ENCODE measurements at regions not wholly inside any gene's neighbourhood (a gene's known extent, or its start where the extent isn't known, plus 50 kb on each side); places are given as distances from the start of the nearest gene placed in this dataset.

GRCh38 chr9:79007701-79008483, 563.9 kb upstream of the TLE4 start:
- Mint-ChIP-seq H3K27ac (no peak overlapping the region), H3K9me3 (peaks cover 0 to 3% of the 10 kb centered on the region in 2 donors), H3K36me3 (no peaks in the 10 kb centered on the region)
- no peak for DNase-seq (ENCODE audit: low spot score in 2 of 2)
- no peak for ATAC-seq

- ATAC-seq (no peak), DNase-seq (ENCODE audit: low spot score in 2 of 2) (no peak)
- no peaks in the 10 kb centered on the region for H3K36me3 Mint-ChIP-seq
- H3K9me3 Mint-ChIP-seq, result peaks cover 0 to 3% of the 10 kb centered on the region in 2 donors
- no peak overlapping the region for H3K27ac Mint-ChIP-seq
Measured at GRCh38 chr9:79008916-79009315, 562.8 kb upstream of the TLE4 start.

GRCh38 chr9:79011461-79011860, 560.3 kb upstream of the TLE4 start:
- Mint-ChIP-seq H3K9me3 (peaks cover 4 to 6% of the 10 kb centered on the region in 2 donors), H3K27ac (no peak overlapping the region), H3K36me3 (no peaks in the 10 kb centered on the region)
- no peak for ATAC-seq
- DNase-seq (ENCODE audit: low spot score in 2 of 2), result no peak

GRCh38 chr9:79012561-79012960, 559.2 kb upstream of the TLE4 start:
- Mint-ChIP-seq H3K27ac (no peak overlapping the region), H3K9me3 (peaks cover 4 to 6% of the 10 kb centered on the region in 2 donors), H3K36me3 (no peaks in the 10 kb centered on the region)
- DNase-seq (ENCODE audit: low spot score in 2 of 2) (no peak), ATAC-seq (no peak)

GRCh38 chr9:79013715-79014610, 557.8 kb upstream of the TLE4 start:
- DNase-seq (ENCODE audit: low spot score in 2 of 2) (no peak), ATAC-seq (no peak)
- Mint-ChIP-seq H3K9me3 (peaks cover 4 to 13% of the 10 kb centered on the region in 2 donors), H3K27ac (no peak overlapping the region), H3K36me3 (no peaks in the 10 kb centered on the region)

- H3K9me3 Mint-ChIP-seq, result peaks cover 4 to 13% of the 10 kb centered on the region in 2 donors
- no peak overlapping the region for H3K27ac Mint-ChIP-seq
- DNase-seq (ENCODE audit: low spot score in 2 of 2), result no peak
- H3K36me3 Mint-ChIP-seq, result no peaks in the 10 kb centered on the region
- no peak for ATAC-seq
Measured at GRCh38 chr9:79014929-79015699, 556.7 kb upstream of the TLE4 start.

- ATAC-seq (no peak), DNase-seq (ENCODE audit: low spot score in 2 of 2) (no peak)
- peaks cover 4 to 10% of the 10 kb centered on the region in 2 donors for H3K9me3 Mint-ChIP-seq
- no peaks in the 10 kb centered on the region for H3K36me3 Mint-ChIP-seq
- H3K27ac Mint-ChIP-seq, result no peak overlapping the region
Measured at GRCh38 chr9:79015951-79016350, 555.8 kb upstream of the TLE4 start.

GRCh38 chr9:79020276-79020675, 551.5 kb upstream of the TLE4 start:
- ATAC-seq (no peak), DNase-seq (ENCODE audit: low spot score in 2 of 2) (no peak)
- Mint-ChIP-seq H3K9me3 (peaks cover 0 to 7% of the 10 kb centered on the region in 2 donors), H3K36me3 (no peaks in the 10 kb centered on the region), H3K27ac (no peak overlapping the region)

- Mint-ChIP-seq H3K36me3 (no peaks in the 10 kb centered on the region), H3K27ac (no peak overlapping the region), H3K9me3 (peaks cover 0 to 7% of the 10 kb centered on the region in 2 donors)
- ATAC-seq (no peak), DNase-seq (ENCODE audit: low spot score in 2 of 2) (no peak)
Measured at GRCh38 chr9:79021084-79021483, 550.7 kb upstream of the TLE4 start.

GRCh38 chr9:79023134-79023580, 548.6 kb upstream of the TLE4 start:
- DNase-seq (ENCODE audit: low spot score in 2 of 2), result no peak
- ATAC-seq, result no peak
- no peaks in the 10 kb centered on the region for H3K36me3 Mint-ChIP-seq
- peaks cover 0 to 1% of the 10 kb centered on the region in 2 donors for H3K9me3 Mint-ChIP-seq
- H3K27ac Mint-ChIP-seq, result no peak overlapping the region

- Mint-ChIP-seq H3K9me3 (peaks cover 0 to 3% of the 10 kb centered on the region in 2 donors), H3K36me3 (no peaks in the 10 kb centered on the region), H3K27ac (no peak overlapping the region)
- DNase-seq (ENCODE audit: low spot score in 2 of 2), result no peak
- no peak for ATAC-seq
Measured at GRCh38 chr9:79026316-79026715, 545.4 kb upstream of the TLE4 start.

GRCh38 chr9:79028101-79028500, 543.7 kb upstream of the TLE4 start:
- ATAC-seq (no peak), DNase-seq (ENCODE audit: low spot score in 2 of 2) (no peak)
- Mint-ChIP-seq H3K27ac (no peak overlapping the region), H3K36me3 (no peaks in the 10 kb centered on the region), H3K9me3 (peaks cover 0 to 7% of the 10 kb centered on the region in 2 donors)

- Mint-ChIP-seq H3K27ac (no peak overlapping the region), H3K9me3 (peaks cover 8 to 19% of the 10 kb centered on the region in 2 donors), H3K36me3 (peaks cover 0 to 6% of the 10 kb centered on the region in 2 donors)
- DNase-seq (ENCODE audit: low spot score in 2 of 2) (no peak), ATAC-seq (no peak)
Measured at GRCh38 chr9:79034583-79034982, 537.2 kb upstream of the TLE4 start.

- Mint-ChIP-seq H3K36me3 (peaks cover 0 to 6% of the 10 kb centered on the region in 2 donors), H3K27ac (no peak overlapping the region), H3K9me3 (peaks cover 8 to 12% of the 10 kb centered on the region in 2 donors)
- no peak for ATAC-seq
- DNase-seq (ENCODE audit: low spot score in 2 of 2), result no peak
Measured at GRCh38 chr9:79037338-79037737, 534.4 kb upstream of the TLE4 start.

- Mint-ChIP-seq H3K9me3 (peaks cover 9 to 17% of the 10 kb centered on the region in 2 donors), H3K27ac (no peak overlapping the region), H3K36me3 (peaks cover 0 to 11% of the 10 kb centered on the region in 2 donors)
- DNase-seq (ENCODE audit: low spot score in 2 of 2) (no peak), ATAC-seq (no peak)
Measured at GRCh38 chr9:79040671-79041070, 531.1 kb upstream of the TLE4 start.

- DNase-seq (ENCODE audit: low spot score in 2 of 2) (no peak), ATAC-seq (no peak)
- Mint-ChIP-seq H3K27ac (no peak overlapping the region), H3K36me3 (peaks cover 0 to 11% of the 10 kb centered on the region in 2 donors), H3K9me3 (peaks cover 9 to 17% of the 10 kb centered on the region in 2 donors)
Measured at GRCh38 chr9:79041266-79041665, 530.5 kb upstream of the TLE4 start.

GRCh38 chr9:79043916-79044315, 527.8 kb upstream of the TLE4 start:
- H3K36me3 Mint-ChIP-seq, result peaks cover 0 to 5% of the 10 kb centered on the region in 2 donors
- peaks cover 5% of the 10 kb centered on the region in 2 donors for H3K9me3 Mint-ChIP-seq
- H3K27ac Mint-ChIP-seq, result no peak overlapping the region
- ATAC-seq (no peak), DNase-seq (ENCODE audit: low spot score in 2 of 2) (no peak)
